PC-9 (cell line): ENCODE measurements at regions not wholly inside any gene's neighbourhood (a gene's known extent, or its start where the extent isn't known, plus 50 kb on each side); places are given as distances from the start of the nearest gene placed in this dataset.

Source experiments
- BruUV-seq: library from RNA; stranded (reverse); fragments of 400-500 nt; replicated peaks from 2 replicates; lab custom pipeline; 2021; lab: Mats Ljungman, UMichigan
- CTCF ChIA-PET: fragments of 300-600 bp; sonication (Branson Sonifier 250); formaldehyde crosslinking; loops from one replicate; lab custom pipeline; 2022; ENCODE audit warnings: antibody characterized with exemption; lab: Charles Lee
- POLR2A ChIA-PET: fragments of 300-600 bp; sonication (Branson Sonifier 250); formaldehyde crosslinking; loops from one replicate; lab custom pipeline; 2022; ENCODE audit warnings: antibody characterized with exemption; ENCODE audit not compliant: unreplicated experiment; lab: Charles Lee
- DNase-seq, 2 experiments: peaks; one replicate each; pipeline versions ENCODE4 v3.0.0 to v3.0.0-alpha.2; 2015 to 2022; ENCODE audit warnings: mixed read lengths in 1 of 2
- H2AFZ ChIP-seq: fragments of 200-600 bp; sonication (generic); 2 replicates; pipeline ENCODE4 v1.8.1; 2017; ENCODE audit warnings: antibody characterized with exemption
- H3F3A ChIP-seq: fragments of 200-600 bp; sonication (generic); 2 replicates; pipeline ENCODE4 v1.8.1; 2017; ENCODE audit warnings: antibody characterized with exemption, mild to moderate bottlenecking, low read depth; ENCODE audit not compliant: insufficient read depth
- H3K27ac ChIP-seq: fragments of 200-600 bp; sonication (generic); 2 replicates; pipeline ENCODE4 v1.6.1; 2016; ENCODE audit warnings: mixed run types
- H3K27me3 ChIP-seq: fragments of 200-600 bp; sonication (generic); 2 replicates; pipeline ENCODE4 v1.6.1; 2016; ENCODE audit warnings: low read depth, mixed run types; ENCODE audit not compliant: insufficient read depth
- H3K36me3 ChIP-seq: fragments of 200-600 bp; sonication (generic); 2 replicates; pipeline ENCODE4 v1.6.1; 2016; ENCODE audit warnings: low read depth, mixed run types
- H3K4me1 ChIP-seq: fragments of 200-600 bp; sonication (generic); replicated peaks from 2 replicates; pipeline ENCODE4 v1.6.1; 2016; ENCODE audit warnings: mixed run types; ENCODE audit not compliant: insufficient read depth
- H3K4me2 ChIP-seq: fragments of 200-600 bp; sonication (generic); 2 replicates; pipeline ENCODE4 v1.6.1; 2017; ENCODE audit warnings: mixed run types
- H3K4me3 ChIP-seq: fragments of 200-600 bp; sonication (generic); 2 replicates; pipeline ENCODE4 v1.6.1; 2016; ENCODE audit warnings: mixed run types
- H3K79me2 ChIP-seq: fragments of 200-600 bp; sonication (generic); 2 replicates; pipeline ENCODE4 v1.6.1; 2017; ENCODE audit warnings: low read depth, mixed run types
- H3K9me2 ChIP-seq: fragments of 200-600 bp; sonication (generic); 2 replicates; pipeline ENCODE4 v1.8.1; 2017; ENCODE audit warnings: mild to moderate bottlenecking; ENCODE audit not compliant: insufficient read depth
- H3K9me3 ChIP-seq: fragments of 200-600 bp; sonication (generic); 2 replicates; pipeline ENCODE4 v1.8.1; 2016; ENCODE audit warnings: low read depth; ENCODE audit not compliant: insufficient read depth
- H4K20me1 ChIP-seq: fragments of 200-600 bp; sonication (generic); 2 replicates; pipeline ENCODE4 v1.8.1; 2017; ENCODE audit not compliant: insufficient read depth
- EZH2 ChIP-seq: fragments of 200-600 bp; sonication (generic); IDR thresholded peaks from 2 replicates; pipeline ENCODE4 v1.8.0; 2017; ENCODE audit warnings: antibody characterized with exemption, low read depth
- intact Hi-C: fragments of 100-400 bp; cut with micrococcal nuclease; formaldehyde crosslinking; loops from one replicate; pipeline ENCODE4 v1.10.0; 2022; ENCODE audit not compliant: unreplicated experiment
- TF ChIP-seq, protein P1 (sequence below): fragments of 200-600 bp; sonication (generic); conservative IDR thresholded peaks from 2 replicates; pipeline ENCODE4 v1.6.1; 2017; ENCODE audit warnings: mixed run types, antibody characterized with exemption, mild to moderate bottlenecking, moderate library complexity

GRCh38 chr12:105907982-105908381, 230.8 kb downstream of the NUAK1 start:
- no TSS peak for BruUV-seq
- no peaks in the 10 kb centered on the region for H4K20me1 ChIP-seq
- POLR2A ChIA-PET = no interaction called here
- H3F3A ChIP-seq = no peaks in the 10 kb centered on the region
- H2AFZ ChIP-seq = no peak overlapping the region
- H3K9me2 ChIP-seq = no peaks in the 10 kb centered on the region
- H3K9me3 ChIP-seq = peaks cover 4% of the 10 kb centered on the region; the same call in 1 of the 2 replicates
- no peak overlapping the region for H3K4me2 ChIP-seq
- H3K27me3 ChIP-seq = no peaks in the 10 kb centered on the region
- no peak overlapping the region for H3K27ac ChIP-seq
- TF ChIP-seq, protein P1, sequence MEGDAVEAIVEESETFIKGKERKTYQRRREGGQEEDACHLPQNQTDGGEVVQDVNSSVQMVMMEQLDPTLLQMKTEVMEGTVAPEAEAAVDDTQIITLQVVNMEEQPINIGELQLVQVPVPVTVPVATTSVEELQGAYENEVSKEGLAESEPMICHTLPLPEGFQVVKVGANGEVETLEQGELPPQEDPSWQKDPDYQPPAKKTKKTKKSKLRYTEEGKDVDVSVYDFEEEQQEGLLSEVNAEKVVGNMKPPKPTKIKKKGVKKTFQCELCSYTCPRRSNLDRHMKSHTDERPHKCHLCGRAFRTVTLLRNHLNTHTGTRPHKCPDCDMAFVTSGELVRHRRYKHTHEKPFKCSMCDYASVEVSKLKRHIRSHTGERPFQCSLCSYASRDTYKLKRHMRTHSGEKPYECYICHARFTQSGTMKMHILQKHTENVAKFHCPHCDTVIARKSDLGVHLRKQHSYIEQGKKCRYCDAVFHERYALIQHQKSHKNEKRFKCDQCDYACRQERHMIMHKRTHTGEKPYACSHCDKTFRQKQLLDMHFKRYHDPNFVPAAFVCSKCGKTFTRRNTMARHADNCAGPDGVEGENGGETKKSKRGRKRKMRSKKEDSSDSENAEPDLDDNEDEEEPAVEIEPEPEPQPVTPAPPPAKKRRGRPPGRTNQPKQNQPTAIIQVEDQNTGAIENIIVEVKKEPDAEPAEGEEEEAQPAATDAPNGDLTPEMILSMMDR = no peak
- no peak for TF ChIP-seq EZH2
- H3K36me3 ChIP-seq = no peaks in the 10 kb centered on the region
- no peaks in the 10 kb centered on the region for H3K4me1 ChIP-seq
- intact Hi-C loops = no loop called here
- no peaks in the 10 kb centered on the region for H3K79me2 ChIP-seq
- no peak overlapping the region for H3K4me3 ChIP-seq
- no peak for DNase-seq
- CTCF ChIA-PET = no interaction called here

DNA sequence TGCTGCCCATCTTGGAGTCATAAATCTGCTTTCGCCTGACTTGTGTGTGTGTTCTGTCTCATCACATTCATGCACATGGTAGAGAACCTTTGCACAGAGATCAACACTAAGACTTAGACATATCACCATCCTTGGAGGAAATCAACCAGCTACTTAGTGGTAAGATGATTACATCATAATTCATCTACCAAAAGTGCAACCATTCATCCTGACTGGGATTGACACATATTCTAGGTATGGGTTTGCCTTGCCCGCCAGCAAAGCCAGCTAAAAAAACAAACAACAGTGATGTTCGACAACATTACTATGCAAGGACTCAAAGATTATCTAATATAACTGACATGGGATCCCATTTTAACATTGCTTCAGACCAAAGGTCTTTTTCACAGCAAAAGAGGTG, 228.7 kb downstream of the NUAK1 start:
- ChIA-PET POLR2A (no interaction called here), CTCF (no interaction called here)
- intact Hi-C loops = no loop called here
- no TSS peak for BruUV-seq
- Histone ChIP-seq H3K4me2 (no peak overlapping the region), H3F3A (no peaks in the 10 kb centered on the region), H3K36me3 (no peaks in the 10 kb centered on the region), H4K20me1 (no peaks in the 10 kb centered on the region), H3K27me3 (no peaks in the 10 kb centered on the region), H3K79me2 (no peaks in the 10 kb centered on the region), H3K9me2 (no peaks in the 10 kb centered on the region), H2AFZ (no peak overlapping the region), H3K4me1 (no peaks in the 10 kb centered on the region), H3K9me3 (peaks cover 4% of the 10 kb centered on the region; the same call in 1 of the 2 replicates), H3K4me3 (no peak overlapping the region), H3K27ac (no peak overlapping the region)
- no peak for DNase-seq
- TF ChIP-seq EZH2 = no peak
- TF ChIP-seq, protein P1 = no peak

- Histone ChIP-seq H3K9me2 (0 out of 2 replicates have a peak, but pooled peaks cover 4% of the 10 kb centered on the region), H2AFZ (no peak overlapping the region), H3K79me2 (no peaks in the 10 kb centered on the region), H3K4me1 (no peaks in the 10 kb centered on the region), H3K27ac (no peak overlapping the region), H3K36me3 (no peaks in the 10 kb centered on the region), H3K4me2 (no peak overlapping the region), H3K9me3 (peaks cover 4% of the 10 kb centered on the region; the same call in 1 of the 2 replicates), H3K4me3 (no peak overlapping the region), H3K27me3 (no peaks in the 10 kb centered on the region), H4K20me1 (no peaks in the 10 kb centered on the region), H3F3A (no peaks in the 10 kb centered on the region)
- ChIA-PET POLR2A (no interaction called here), CTCF (no interaction called here)
- no peak for DNase-seq
- no TSS peak for BruUV-seq
- intact Hi-C loops = no loop called here
- TF ChIP-seq, protein P1 = no peak
- TF ChIP-seq EZH2 = no peak
These were observed 226.8 kb downstream of the NUAK1 start for GRCh38 chr12:105911966-105912365.
